ENCODE measurements at regions not wholly inside any gene's neighbourhood (a gene's known extent, or its start where the extent isn't known, plus 50 kb on each side); places are given as distances from the start of the nearest gene placed in this dataset.

- TF ChIP-seq CERS6 (CRISPR knock-in tag; IDR thresholded peaks at IDR 0.05) (no peak), ESRRA (CRISPR knock-in tag; IDR thresholded peaks at IDR 0.05; ENCODE audit: low read depth) (no peak)
Observed at GRCh38 chr19:32123355-32123940, 222.0 kb upstream of the ZNF507 start (continued).

- H3K4me2 ChIP-seq (ENCODE audit: low read depth, low read length) = no peak overlapping the region
- H2AFZ ChIP-seq (ENCODE audit: low read length) = no peak overlapping the region
- ATAC-seq (no peak), FAIRE-seq (no peak), DNase-seq (ENCODE audit: low spot score) (no peak)
- BruUV-seq (replicated peaks) = no TSS peak
- H3K4me1 ChIP-seq (ENCODE audit: insufficient read depth, low read length) = no peaks in the 10 kb centered on the region
- no peak overlapping the region for H3K9ac ChIP-seq (ENCODE audit: insufficient read depth, low read depth, low read length)
- in situ Hi-C loops (cut with HindIII; ENCODE audit: extremely low pct_ligation_motif_present, low pct_unique_long_range_greater_than_20kb) (no loop called here), intact Hi-C loops (cut with micrococcal nuclease; ENCODE audit: unreplicated experiment) (no loop called here)
- TF ChIP-seq ZNF17 (CRISPR knock-in tag; IDR thresholded peaks at IDR 0.05) = no peak
- no peak for TF ChIP-seq ZBTB26 (CRISPR knock-in tag; IDR thresholded peaks at IDR 0.05; ENCODE audit: borderline replicate concordance)
- no peak for TF ChIP-seq HES4 (CRISPR knock-in tag; IDR thresholded peaks at IDR 0.05; ENCODE audit: borderline replicate concordance)
- no peak for TF ChIP-seq ARID3A (IDR thresholded peaks at IDR 0.05; ENCODE audit: low read depth, low read length)
- TF ChIP-seq BCL6 (CRISPR knock-in tag; IDR thresholded peaks at IDR 0.05) = no peak
- TF ChIP-seq EED (CRISPR knock-in tag; IDR thresholded peaks at IDR 0.05) = no peak
- no peak for TF ChIP-seq MAZ (IDR thresholded peaks at IDR 0.05; ENCODE audit: borderline replicate concordance, low read depth, low read length)
- TF ChIP-seq MAZ (CRISPR knock-in tag; IDR thresholded peaks at IDR 0.05; ENCODE audit: low read depth) = no peak
- TF ChIP-seq FOXJ3 (CRISPR knock-in tag; IDR thresholded peaks at IDR 0.05; ENCODE audit: borderline replicate concordance) = no peak
- TF ChIP-seq NFATC3 (CRISPR knock-in tag; IDR thresholded peaks at IDR 0.05) = no peak
- no peak for TF ChIP-seq NFKBIZ (CRISPR knock-in tag; IDR thresholded peaks at IDR 0.05)
- no peaks in the 10 kb centered on the region for H4K20me1 ChIP-seq (ENCODE audit: insufficient read depth, low read length)
- no peaks in the 10 kb centered on the region for H3K79me2 ChIP-seq (ENCODE audit: insufficient read depth, low read length)
- H3K4me3 ChIP-seq (replicated peaks in 1 of 3; ENCODE audit: insufficient read depth in 1 of 3, low read depth in 2 of 3, low read length in 3 of 3) = no peak overlapping the region
- H3K27ac ChIP-seq (ENCODE audit: extremely low read length, insufficient read depth, low read length) = no peak overlapping the region
- no peaks in the 10 kb centered on the region for H3K36me3 ChIP-seq (replicated peaks in 1 of 2; ENCODE audit: control insufficient read depth in 1 of 2, insufficient read depth in 2 of 2, low read length in 2 of 2)
- no peaks in the 10 kb centered on the region for H3K9me3 ChIP-seq (ENCODE audit: low read length)
- 60% methylated on average over 1 of the region's 10 CpGs for WGBS (ENCODE audit: low lambda C conversion rate)
- CTCF ChIA-PET (ENCODE audit: low intra/inter-chr PET ratio, low total read pairs) = no interaction called here
- H3K27me3 ChIP-seq (ENCODE audit: control insufficient read depth in 1 of 2, insufficient read depth in 2 of 2, low read length in 2 of 2) = no peaks in the 10 kb centered on the region; a peak in 1 of 5 replicates
- POLR2A ChIA-PET = no interaction called here
Observed at GRCh38 chr19:32124585-32124984, 220.8 kb upstream of the ZNF507 start.

Data from HepG2 (cell line).